ENCODE measurements at regions not wholly inside any gene's neighbourhood (a gene's known extent, or its start where the extent isn't known, plus 50 kb on each side); places are given as distances from the start of the nearest gene placed in this dataset.

- no peak overlapping the region for H3K27ac ChIP-seq (ENCODE audit: insufficient read length, low read depth, low read length)
These were observed 316.9 kb downstream of the CDH2 start for GRCh38 chr18:27860011-27860410.

More at GRCh38 chr18:27860011-27860410, 316.9 kb downstream of the CDH2 start:
- H3K4ac ChIP-seq (ENCODE audit: low read depth, low read length) = no peak overlapping the region
- Mint-ChIP-seq H3K36me3 (ENCODE audit: insufficient read depth in 1 of 3, low read depth in 3 of 3) (no peaks in the 10 kb centered on the region), H3K4me3 (no peak overlapping the region), H3K27ac (no peak overlapping the region), H3K9me3 (peaks cover under 1% of the 10 kb centered on the region in 2 experiments; a peak in 2 of 5 replicates), H3K4me1 (0 out of 4 replicates have a peak, but pooled peaks cover 0 to 4% of the 10 kb centered on the region in 2 experiments), H3K27me3 (ENCODE audit: low read depth) (no peaks in the 10 kb centered on the region)
- no peak overlapping the region for H3T11ph ChIP-seq (ENCODE audit: low read length)
- H3K79me2 ChIP-seq (ENCODE audit: insufficient read depth, low read length) = no peaks in the 10 kb centered on the region
- no peaks in the 10 kb centered on the region for H3K4me1 ChIP-seq (ENCODE audit: insufficient read depth, low read length)
- no peak overlapping the region for H3K4me2 ChIP-seq (ENCODE audit: insufficient read depth, insufficient read length, low read length)
- H3K14ac ChIP-seq (ENCODE audit: insufficient read depth, low read length) = no peak overlapping the region
- no CpG with 5 or more reads among the region's 4 CpGs for WGBS (ENCODE audit: extremely low coverage, insufficient read length, low lambda C conversion rate)
- H3K9me3 ChIP-seq (ENCODE audit: control insufficient read depth, low read depth, low read length) = no peaks in the 10 kb centered on the region
- H4K20me1 ChIP-seq (ENCODE audit: control insufficient read depth, insufficient read depth, insufficient read length) = no peaks in the 10 kb centered on the region
- no peaks in the 10 kb centered on the region for H3K23me2 ChIP-seq (ENCODE audit: insufficient read length, low read depth, low read length, poor library complexity, severe bottlenecking)
- no peak overlapping the region for H3K23ac ChIP-seq (ENCODE audit: insufficient read length, low read depth, low read length)
- H2BK12ac ChIP-seq (ENCODE audit: insufficient read length, low read depth, low read length) = no peak overlapping the region
- no peak overlapping the region for H2BK5ac ChIP-seq (ENCODE audit: insufficient read length, low read length)
- H3K56ac ChIP-seq (ENCODE audit: insufficient read length, low read depth, low read length) = no peak overlapping the region
- no peak overlapping the region for H4K91ac ChIP-seq (ENCODE audit: insufficient read length, low read depth, low read length)
- H3K9ac ChIP-seq (ENCODE audit: extremely low read depth, insufficient read length, low read length) = no peak overlapping the region
- no peak overlapping the region for H2BK15ac ChIP-seq (ENCODE audit: low read depth, low read length)
- no peak overlapping the region for H4K8ac ChIP-seq (replicated peaks; ENCODE audit: insufficient read length, low read depth, low read length)
- no peak overlapping the region for H3K18ac ChIP-seq (ENCODE audit: insufficient read length, low read depth, low read length)
- no peak overlapping the region for H4K5ac ChIP-seq (ENCODE audit: insufficient read length, low read depth, low read length)
- H3K27me3 ChIP-seq (ENCODE audit: insufficient read depth, low read length) = no peaks in the 10 kb centered on the region
- no peak overlapping the region for H2AFZ ChIP-seq (ENCODE audit: low read length)
- no peaks in the 10 kb centered on the region for H3K79me1 ChIP-seq (ENCODE audit: insufficient read depth, low read depth, low read length, poor library complexity, severe bottlenecking)
- no peak for DNase-seq
- no peak overlapping the region for H2AK5ac ChIP-seq (ENCODE audit: insufficient read length, low read length)
- TF ChIP-seq CTCF (conservative IDR thresholded peaks at IDR 0.05) = no peak
- H2BK20ac ChIP-seq (ENCODE audit: low read depth, low read length, poor library complexity, severe bottlenecking) = no peak overlapping the region
- no peak overlapping the region for H2BK120ac ChIP-seq (ENCODE audit: low read depth, low read length, poor library complexity, severe bottlenecking)
